DMS153 treated with DMSO at 0.1 percent for 48 hours (cell line): ENCODE measurements at regions not wholly inside any gene's neighbourhood (a gene's known extent, or its start where the extent isn't known, plus 50 kb on each side); places are given as distances from the start of the nearest gene placed in this dataset.
"Not testable (repeated sequence)": the region's sequence is repeated elsewhere in the genome, so short reads cannot be mapped to it uniquely, and the experiment has no call there.

Source experiments
- DNase-seq: peaks from one replicate; lab custom pipeline; 2025; ENCODE audit not compliant: unreplicated experiment; lab: John Stamatoyannopoulos, UW

DNA sequence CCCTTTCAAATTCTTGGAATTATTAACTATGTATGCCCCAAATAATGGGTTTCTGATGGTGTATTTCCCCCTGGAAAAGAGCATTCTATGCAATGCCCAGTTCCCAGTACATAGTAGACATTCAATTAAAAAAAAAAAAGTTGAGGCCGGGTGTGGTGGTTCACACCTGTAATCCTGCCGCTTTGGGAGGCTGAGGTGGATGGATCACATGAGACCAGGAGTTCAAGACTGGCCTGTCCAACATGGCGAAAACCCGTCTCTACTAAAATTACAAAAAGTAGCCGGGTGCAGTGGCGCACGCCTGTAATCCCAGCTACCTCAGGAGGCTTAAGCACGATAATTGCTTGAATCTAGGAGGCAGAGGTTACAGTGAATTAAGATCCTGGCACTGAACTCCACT, 83.3 kb upstream of the ZNF217 start:
- DNase-seq, result no peak

DNA sequence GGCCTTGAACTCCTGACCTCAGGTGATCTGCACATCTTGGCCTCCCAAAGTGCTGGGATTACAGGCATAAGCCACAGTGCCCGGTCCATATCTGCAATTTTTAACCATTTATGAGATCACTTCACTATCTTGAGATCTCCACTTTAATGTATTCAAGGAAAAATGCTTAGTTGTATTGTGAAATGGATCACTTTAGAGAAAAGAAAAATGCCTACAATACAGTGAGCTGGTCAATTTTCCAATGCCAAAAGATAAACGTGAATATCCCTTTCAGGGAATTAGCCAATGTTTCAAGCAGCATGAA, 82.8 kb upstream of the ZNF217 start:
- no peak for DNase-seq

DNA sequence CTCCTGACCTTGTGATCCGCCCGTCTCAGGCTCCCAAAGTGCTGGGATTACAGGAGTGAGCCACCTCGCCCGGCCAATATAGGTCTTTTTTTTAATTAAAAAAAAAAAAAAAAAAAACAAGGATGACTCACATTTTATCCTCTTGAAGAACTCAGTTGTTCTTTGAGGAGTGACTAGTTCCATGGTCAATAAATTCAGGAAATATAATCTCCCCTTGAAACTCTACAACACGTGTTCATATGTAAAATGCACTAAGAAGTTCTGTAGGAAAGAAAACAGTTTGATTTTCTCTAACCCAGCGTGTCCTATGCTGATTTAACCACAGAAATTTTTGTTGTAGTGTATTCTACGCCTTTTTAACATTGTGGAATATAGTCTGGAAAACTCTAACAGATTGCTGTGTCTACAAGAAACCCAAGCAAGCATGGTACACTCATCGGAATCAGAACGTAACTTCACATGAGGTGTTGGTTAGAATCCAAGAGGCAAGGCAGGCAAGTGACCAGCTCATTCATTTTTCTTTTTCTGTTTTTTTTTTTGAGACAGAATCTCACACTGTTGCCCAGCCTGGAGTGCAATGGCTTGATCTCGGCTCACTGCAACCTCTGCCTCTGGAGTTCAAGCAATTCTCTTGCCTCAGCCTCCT, 79.0 kb upstream of the ZNF217 start:
- DNase-seq, result no peak

DNA sequence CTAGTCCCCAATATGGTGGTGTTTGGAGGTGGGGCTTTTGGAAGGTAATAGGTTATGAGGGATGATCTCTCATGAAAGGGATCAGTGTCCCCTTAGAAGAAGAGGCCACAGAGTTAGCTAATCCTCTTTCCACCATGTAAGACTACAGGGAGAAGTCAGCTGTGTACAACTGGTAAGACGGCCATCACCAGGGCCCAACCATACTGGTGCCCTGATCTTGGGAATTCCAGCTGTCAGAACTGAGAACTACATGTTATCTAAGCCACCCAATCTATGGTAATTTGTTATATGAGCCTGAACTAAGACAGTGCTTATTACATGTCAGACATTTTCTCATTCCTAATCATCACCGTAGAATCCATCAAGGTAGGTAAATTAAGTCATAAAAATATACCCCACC, 77.7 kb upstream of the ZNF217 start:
- no peak for DNase-seq

DNA sequence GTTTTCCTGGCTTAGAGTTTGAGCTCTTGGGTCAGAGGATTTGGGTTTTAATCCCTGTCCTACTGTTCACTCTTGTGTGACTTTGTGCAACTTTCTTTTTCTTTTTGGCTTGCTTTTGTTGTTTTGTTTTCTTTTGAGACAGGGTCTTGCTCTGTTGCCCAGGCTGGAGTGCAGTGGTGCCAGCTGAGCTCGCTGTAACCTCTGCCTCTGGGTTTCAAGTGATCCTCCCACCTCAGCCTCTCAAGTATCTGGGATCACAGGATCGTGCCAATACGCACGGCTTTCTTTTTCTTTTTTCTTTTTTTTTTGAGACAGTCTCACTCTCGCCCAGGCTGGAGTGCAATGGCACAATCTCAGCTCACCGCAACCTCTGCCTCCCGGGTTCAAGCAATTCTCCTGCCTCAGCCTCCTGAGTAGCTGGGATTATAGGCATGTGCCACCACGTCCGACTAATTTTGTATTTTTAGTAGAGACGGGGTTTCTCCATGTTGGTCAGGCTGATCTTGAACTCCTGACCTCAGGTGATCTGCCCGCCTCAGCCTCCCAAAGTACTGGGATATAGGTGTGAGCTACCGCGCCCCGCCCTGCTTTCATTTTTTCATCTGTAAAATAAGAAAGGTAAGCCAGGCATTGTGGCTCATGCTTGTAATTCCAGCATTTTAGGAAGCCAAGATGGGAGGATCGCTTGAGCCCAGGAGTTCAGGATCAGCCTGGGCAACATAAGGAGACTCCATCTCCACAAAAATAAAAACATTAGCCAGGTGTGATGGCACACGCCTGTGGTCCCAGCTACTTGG, 76.1 kb upstream of the ZNF217 start:
- not testable (repeated sequence) for DNase-seq

DNA sequence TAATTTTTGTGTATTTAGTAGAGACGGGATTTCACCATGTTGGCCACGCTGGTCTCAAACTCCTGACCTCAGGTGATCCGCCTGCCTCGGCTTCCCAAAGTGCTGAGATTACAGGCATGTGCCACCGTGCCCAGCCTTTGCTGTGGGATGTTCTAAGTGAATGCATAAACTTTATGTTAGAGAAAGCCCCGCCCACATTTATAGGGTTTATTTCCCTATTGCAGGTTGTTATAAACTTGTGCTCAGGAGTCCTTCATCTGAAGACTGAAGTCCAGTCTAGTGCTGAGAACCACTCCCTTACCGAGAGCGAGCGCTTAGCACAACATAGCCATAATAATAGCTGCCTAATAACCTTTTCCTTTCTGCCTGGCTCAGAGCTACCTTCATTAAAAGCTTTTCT, 75.4 kb upstream of the ZNF217 start:
- no peak for DNase-seq

DNA sequence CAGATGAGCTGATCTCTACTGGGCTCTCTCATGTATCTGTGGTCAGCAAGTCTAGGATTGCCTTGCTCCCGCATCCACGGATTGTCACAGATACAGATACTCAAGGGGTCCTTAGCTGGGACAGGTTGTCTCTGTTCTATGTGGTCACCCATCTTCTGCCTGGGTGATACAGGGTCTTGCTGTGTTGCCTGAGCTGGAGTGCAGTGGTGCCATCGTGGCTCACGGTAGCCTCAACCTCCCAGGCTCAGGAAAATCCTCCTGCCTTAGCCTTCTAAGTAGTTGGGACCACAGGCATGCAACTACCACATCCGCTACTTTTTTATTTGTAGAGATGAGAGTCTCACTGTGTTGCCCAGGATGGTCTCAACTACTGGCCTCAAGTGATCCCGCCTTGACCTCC, 72.5 kb upstream of the ZNF217 start:
- DNase-seq, result no peak

DNA sequence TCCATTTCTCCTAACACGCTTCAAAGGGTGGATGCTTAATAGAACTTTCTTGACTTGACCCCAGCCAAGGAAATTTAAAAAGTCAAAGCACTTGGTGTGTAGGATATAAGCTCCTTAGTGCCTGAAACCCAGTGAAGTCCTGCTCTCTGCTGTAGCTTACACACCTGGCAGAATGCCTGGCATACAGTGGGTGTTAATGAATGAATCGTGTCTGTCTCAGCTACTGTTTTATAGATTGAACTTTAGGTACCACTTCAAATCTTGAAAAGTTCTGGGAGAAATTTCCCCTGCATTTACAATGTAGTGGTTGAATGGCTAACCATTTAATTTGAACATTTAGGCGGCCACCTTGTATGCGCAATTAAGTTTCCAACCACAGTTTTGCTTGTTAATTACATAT, 70.5 kb upstream of the ZNF217 start:
- no peak for DNase-seq

DNA sequence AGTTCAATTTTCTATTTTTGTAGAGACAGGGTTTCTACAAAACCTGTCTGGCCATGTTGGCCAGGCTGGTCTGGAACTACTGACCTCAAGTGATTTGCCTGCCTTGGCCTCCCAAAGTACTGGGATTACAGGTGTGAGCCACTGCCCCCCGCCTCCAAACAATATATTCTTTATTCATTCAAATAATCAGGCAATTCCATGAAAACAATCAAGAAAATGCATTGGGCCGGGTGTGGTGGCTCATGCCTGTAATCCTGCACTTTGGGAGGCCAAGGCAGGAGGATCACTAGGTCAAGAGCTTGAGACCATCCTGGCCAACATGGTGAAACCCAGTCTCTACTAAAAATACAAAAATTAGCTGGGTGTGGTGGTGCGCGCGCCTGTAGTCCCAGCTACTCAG, 69.9 kb upstream of the ZNF217 start:
- DNase-seq, result not testable (repeated sequence)

DNA sequence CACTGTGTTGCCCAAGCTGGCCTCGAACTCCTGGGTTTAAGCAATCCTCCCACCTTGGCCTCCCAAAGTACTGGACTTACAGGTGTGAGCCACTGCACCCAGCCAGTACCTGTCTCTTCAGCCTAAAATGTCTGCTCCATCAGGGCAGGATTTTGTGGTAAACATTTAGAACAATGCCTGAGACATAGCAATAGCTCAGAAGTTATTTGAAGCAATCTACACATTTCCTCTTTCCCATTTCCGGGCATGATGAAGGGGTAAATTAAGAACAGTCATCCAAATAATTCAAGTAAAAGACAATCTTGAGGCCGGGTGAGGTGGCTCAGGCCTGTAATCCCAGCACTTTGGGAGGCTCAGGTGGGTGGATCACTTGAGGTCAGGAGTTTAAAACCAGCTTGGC, 69.0 kb upstream of the ZNF217 start:
- DNase-seq, result no peak

DNA sequence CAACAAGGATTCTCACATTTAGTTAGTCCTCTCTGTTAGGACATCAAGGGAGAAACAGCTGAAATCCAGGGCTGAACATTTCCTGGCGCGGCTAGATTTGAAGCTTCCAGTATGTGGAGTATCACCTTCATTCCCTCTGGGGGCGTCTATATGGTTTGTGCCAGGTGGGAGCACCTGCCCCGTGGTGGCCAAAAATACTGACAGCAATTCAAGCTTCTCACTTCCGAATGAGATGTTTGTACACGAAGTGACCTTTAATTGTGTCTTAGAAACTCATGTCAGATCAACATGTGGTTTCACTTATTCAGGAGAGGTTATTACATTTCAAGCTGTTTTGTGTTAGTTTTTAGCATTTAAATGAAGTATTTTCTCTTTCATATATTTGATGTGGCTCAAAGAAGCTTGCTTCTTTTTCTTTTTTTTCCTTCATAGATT, 67.3 kb upstream of the ZNF217 start:
- no peak for DNase-seq

DNA sequence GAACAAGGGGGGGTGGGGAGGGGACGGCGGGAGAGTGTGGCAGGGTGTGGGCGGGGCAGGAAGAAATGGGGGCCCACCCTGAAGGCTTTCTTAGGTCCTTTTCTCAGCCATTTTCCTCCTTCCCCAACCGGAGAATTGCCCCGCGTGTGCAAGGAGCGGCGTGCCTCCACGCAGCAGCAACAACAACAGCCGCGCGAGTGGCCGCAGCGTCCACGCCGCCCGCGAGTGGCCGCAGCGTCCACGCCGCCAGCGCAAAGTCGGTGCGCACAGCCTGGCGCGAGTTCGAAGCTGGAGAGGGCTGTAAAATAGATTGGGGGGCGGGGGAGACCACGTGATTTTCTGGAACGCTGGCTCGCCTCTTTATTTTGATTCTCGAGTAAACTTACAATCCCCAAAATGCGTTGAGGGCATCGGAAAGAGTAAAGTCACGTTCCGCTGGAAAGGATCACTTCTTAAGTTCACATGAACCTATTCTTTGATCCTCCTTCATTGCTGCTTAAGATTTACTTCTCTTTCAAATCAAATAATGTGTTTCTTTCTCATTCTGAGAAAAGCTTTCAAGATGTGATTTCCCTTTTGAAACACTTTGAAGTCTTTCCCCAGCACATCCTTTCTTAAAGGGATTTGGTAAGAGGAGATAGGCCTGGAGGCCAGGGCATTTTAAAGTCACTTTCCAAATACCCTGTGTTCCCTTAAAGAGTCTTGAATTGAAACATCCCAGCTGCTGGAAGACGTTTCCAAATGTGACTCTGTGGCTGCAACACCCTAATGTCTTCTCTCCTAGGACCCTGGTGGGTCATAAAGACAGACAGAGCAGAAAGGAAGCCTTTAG, 66.7 kb upstream of the ZNF217 start:
- DNase-seq, result no peak

DNA sequence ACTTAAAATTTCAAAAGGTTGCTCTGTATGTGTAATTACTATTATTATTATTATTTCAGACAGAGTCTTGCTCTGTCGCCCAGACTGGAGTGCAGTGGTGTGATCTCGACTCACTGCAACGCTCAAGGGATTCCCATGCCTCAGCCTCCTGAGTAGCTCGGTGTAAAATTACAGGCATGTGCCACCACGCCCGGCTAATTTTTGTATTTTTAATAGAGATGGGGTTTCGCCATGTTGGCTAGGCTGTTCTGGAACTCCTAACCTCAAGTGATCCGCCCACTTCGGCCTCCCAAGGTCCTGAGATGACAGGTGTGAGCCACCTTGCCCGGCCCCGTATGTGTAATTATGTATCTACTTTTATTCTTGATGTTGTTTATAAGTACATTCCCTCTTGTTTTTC, 65.3 kb upstream of the ZNF217 start:
- DNase-seq, result no peak

DNA sequence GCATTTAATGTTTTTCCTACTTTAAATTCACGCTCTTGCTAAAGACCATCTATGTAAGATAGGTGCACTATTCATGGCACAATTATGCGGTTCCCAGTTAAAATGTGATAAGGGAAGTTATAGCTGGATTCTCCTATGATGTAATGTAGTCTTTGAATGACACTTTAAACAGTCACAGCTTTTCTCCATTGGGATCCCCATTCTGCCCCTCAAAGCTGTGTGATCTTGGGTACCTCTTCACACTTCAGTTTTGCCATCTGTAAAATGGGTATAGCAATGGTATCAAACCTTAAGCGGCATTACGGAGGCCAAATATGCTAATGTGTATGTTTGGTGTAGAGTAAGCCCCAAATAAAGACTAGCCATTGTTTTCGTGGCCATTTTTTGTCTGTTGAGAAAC, 64.7 kb upstream of the ZNF217 start:
- no peak for DNase-seq

DNA sequence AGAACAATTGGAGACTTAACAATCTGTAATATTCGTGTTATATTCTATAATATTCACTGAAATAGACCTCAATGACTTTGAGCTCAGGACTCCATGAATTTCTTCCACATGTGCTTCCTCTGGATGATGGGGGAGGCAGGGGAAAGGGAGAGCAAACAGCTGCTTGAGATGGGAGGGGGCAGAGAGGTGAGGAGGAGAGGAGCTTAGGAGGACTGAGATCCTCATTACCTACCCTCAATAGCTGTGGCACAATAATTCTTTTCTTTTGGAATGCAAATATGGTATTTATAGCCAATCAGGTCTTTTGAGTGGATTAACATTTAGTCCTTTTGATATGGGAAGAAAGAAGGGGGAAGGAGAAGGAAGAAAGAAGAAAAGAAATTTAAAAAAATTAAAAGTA, 64.1 kb upstream of the ZNF217 start:
- DNase-seq, result no peak

DNA sequence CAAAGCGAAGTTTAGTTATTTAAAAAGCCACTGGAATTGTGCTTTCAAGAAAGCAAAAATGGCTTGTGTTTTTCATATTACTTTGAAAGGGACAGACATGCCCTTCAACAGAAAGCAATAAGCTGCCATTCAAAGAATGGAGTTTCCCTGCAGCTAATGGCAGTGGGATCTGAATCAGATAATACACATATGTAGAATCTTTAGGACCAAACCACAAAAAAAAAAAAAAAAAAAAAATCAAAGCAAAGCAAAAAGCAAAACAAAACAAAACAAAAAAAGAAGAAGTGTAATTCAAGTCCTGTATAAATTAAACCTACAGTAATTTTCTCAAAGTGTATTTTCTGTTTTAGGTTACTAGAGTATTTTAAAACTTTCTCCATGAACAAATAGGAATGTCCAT, 63.6 kb upstream of the ZNF217 start:
- no peak for DNase-seq

DNA sequence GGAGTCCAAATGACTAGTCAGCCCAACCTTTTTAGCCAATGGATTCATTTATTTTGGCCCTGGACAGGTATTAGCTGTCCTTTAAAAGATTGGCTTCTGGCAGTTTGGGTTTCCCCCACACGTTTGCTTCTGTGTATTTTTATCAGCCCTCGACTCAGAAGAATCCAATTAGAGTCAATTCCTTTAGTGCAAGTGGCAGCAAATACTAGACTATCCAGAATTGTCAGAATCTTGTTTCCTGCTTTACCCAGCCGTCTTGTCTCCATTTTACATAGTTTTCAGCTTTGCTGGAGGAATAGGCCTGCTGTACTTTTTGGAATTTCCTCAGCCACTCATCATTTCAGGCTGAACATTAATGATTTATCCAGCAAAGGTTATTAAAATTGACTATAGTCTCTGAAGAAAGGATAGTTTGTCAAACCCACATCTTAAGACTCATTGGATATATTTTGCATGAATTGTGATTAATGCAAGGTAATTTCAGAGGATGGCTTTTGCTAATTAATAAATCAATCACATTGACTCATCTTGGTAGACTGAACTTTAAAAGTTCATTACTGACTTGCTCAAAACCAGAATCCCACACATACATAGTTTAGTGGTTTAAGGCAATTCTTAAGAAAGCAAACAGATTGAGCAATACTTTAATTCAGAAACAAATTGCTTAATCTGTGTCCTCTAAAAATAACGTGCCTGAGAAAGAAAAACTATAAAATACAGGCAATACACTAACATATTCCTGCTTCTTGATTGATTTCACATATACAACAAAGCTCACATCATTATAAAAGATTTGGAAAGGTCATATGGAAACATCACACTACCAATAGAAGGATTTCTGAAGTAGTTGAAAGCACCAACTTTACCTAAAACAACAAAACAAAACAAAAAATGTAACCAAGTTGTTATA, 62.9 kb upstream of the ZNF217 start:
- DNase-seq, result no peak

DNA sequence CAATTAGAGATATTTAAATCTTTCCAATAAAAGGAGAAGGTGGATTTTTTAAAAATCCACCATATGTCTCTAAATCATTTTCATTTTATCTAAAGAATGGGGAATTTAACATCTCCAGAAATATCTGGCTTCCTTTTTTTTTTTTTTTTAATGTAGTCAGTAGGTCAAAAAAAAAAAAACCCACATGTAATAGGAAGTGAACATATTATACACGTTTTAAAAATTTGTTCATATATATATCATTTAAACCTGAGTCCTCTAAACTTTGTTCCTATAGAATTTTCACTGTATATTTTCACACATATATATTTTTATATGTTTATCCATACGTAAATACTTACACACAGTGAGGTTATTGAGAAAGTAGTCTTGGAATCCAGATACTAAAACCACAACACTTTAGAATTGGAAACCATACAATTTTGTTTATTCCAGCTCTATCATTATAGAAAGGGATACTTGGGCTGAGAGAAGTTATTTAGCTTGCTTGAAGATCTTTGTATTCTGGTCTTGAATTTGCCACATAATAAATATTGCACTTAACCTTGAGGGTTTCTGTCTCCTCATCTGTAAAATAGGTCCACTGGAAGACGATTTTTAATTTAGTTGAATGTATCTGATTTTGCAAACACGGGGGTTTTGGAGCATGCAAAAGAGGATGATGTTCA, 62.1 kb upstream of the ZNF217 start:
- no peak for DNase-seq

DNA sequence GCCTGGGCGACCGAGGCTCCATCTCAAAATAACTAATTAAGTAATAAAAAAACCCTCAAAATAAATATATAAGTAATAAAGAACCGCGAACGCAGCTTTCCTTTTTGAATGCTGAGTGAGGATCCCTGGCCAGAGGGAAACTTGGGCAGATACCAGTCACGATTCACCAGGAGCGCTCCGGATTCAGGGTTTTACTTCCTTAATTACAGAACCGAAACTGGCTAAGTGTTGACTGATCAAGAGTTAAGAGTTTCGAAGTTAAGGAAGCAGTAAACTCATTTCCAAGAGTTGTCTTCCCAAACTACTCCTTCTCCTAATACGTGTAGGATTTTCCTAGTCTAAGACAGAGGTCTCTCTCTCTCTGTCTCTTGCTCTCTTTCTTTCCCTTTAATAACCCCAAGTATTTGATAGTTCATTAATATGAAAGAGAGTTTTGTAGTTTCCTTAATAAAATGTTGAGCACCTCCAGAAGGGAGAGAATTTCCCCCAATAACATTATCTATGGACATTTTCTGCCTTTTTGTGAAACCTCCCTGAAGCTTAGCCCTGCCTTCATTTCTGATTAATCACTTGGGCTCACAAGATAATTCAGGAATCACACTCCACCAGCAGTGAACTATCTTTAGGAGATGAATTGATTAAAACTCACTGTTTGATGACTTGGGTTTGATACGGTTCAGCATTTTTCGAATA, 61.4 kb upstream of the ZNF217 start:
- DNase-seq, result no peak

DNA sequence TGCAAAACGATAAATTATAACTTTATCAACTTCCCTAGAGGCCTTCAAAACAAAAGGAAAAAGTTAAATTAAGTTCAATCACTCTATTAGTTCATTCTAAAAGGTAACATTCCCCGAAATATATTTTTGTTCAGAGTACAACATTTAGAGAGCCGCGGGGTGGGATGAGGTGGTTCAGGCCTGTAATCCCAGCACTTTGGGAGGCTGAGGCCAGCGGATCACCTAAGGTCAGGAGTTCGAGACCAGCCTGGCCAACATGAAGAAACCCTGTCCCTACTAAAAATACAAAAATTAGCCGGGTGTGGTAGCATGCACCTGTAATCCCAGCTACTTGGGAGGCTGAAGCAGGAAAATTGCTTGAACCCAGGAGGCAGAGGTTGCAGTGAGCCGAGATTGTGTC, 60.9 kb upstream of the ZNF217 start:
- DNase-seq, result not testable (repeated sequence)
